ENCODE measurements at regions not wholly inside any gene's neighbourhood (a gene's known extent, or its start where the extent isn't known, plus 50 kb on each side); places are given as distances from the start of the nearest gene placed in this dataset.
"Not testable (repeated sequence)": the region's sequence is repeated elsewhere in the genome, so short reads cannot be mapped to it uniquely, and the experiment has no call there.

- H3K9me3 Mint-ChIP-seq, result peaks cover 0 to 6% (median 3%) of the 10 kb centered on the region in 7 donors
These were observed 771.6 kb upstream of the CA10 start for GRCh38 chr17:52930145-52930544.

GRCh38 chr17:52923658-52924057 lies 765.1 kb upstream of the CA10 start:
- DNase-seq, result no peak
- no peaks in the 10 kb centered on the region for H3K36me3 ChIP-seq (ENCODE audit: control insufficient read depth, insufficient read depth, low read length)

More at GRCh38 chr17:52930145-52930544, 771.6 kb upstream of the CA10 start:
- no peaks in the 10 kb centered on the region for H3K27me3 ChIP-seq (ENCODE audit: control insufficient read depth, insufficient read depth, low read length)
- Mint-ChIP-seq H3K4me3 (no peak overlapping the region), H3K36me3 (no peaks in the 10 kb centered on the region), H3K27me3 (no peaks in the 10 kb centered on the region), H3K4me1 (no peaks in the 10 kb centered on the region), H3K27ac (no peak overlapping the region)
- no peak for ATAC-seq (ENCODE audit: low read depth in 2 of 2)
- H3K27ac ChIP-seq (ENCODE audit: insufficient read depth, low read length, poor library complexity, severe bottlenecking), result no peak overlapping the region
- no peaks in the 10 kb centered on the region for H3K9me3 ChIP-seq (ENCODE audit: control insufficient read depth in 2 of 2, low read length in 2 of 2)
- H3K4me3 ChIP-seq (ENCODE audit: low read depth, low read length), result no peak overlapping the region
- DNase-seq, result no peak
- no peaks in the 10 kb centered on the region for H3K4me1 ChIP-seq (ENCODE audit: control insufficient read depth, insufficient read depth, low read length, poor library complexity, severe bottlenecking)
- no peaks in the 10 kb centered on the region for H3K36me3 ChIP-seq (ENCODE audit: control insufficient read depth, insufficient read depth, low read length)

GRCh38 chr17:52899235-52899634 lies 740.7 kb upstream of the CA10 start:
- no peaks in the 10 kb centered on the region for H3K27me3 Mint-ChIP-seq
- H3K36me3 Mint-ChIP-seq, result no peaks in the 10 kb centered on the region
- no peaks in the 10 kb centered on the region for H3K4me1 Mint-ChIP-seq

More at GRCh38 chr17:52923658-52924057, 765.1 kb upstream of the CA10 start:
- Histone ChIP-seq H3K27ac (ENCODE audit: insufficient read depth, low read length, poor library complexity, severe bottlenecking) (no peak overlapping the region), H3K27me3 (ENCODE audit: control insufficient read depth, insufficient read depth, low read length) (no peaks in the 10 kb centered on the region), H3K9me3 (ENCODE audit: control insufficient read depth in 2 of 2, low read length in 2 of 2) (no peaks in the 10 kb centered on the region), H3K4me3 (ENCODE audit: low read depth, low read length) (no peak overlapping the region), H3K4me1 (ENCODE audit: control insufficient read depth, insufficient read depth, low read length, poor library complexity, severe bottlenecking) (no peaks in the 10 kb centered on the region)
- Mint-ChIP-seq H3K27ac (no peak overlapping the region), H3K4me1 (no peaks in the 10 kb centered on the region), H3K36me3 (no peaks in the 10 kb centered on the region), H3K9me3 (peaks cover 0 to 8% (median 0%) of the 10 kb centered on the region in 7 donors), H3K4me3 (no peak overlapping the region), H3K27me3 (no peaks in the 10 kb centered on the region)
- ATAC-seq (ENCODE audit: low read depth in 2 of 2), result no peak

GRCh38 chr17:52895272-52895671 lies 736.8 kb upstream of the CA10 start:
- H3K4me3 Mint-ChIP-seq, result no peak overlapping the region
- ATAC-seq (ENCODE audit: low read depth in 2 of 2) (no peak), DNase-seq (no peak)
- Histone ChIP-seq H3K36me3 (ENCODE audit: control insufficient read depth, insufficient read depth, low read length) (no peaks in the 10 kb centered on the region), H3K4me3 (ENCODE audit: low read depth, low read length) (no peak overlapping the region), H3K4me1 (ENCODE audit: control insufficient read depth, insufficient read depth, low read length, poor library complexity, severe bottlenecking) (no peaks in the 10 kb centered on the region), H3K27me3 (ENCODE audit: control insufficient read depth, insufficient read depth, low read length) (no peaks in the 10 kb centered on the region), H3K27ac (ENCODE audit: insufficient read depth, low read length, poor library complexity, severe bottlenecking) (no peak overlapping the region), H3K9me3 (ENCODE audit: control insufficient read depth in 2 of 2, low read length in 2 of 2) (no peaks in the 10 kb centered on the region)
- peaks cover 0 to 7% (median 0%) of the 10 kb centered on the region in 7 donors for H3K9me3 Mint-ChIP-seq
- peaks cover 4% of the 10 kb centered on the region for H3K27me3 Mint-ChIP-seq
- no peaks in the 10 kb centered on the region for H3K4me1 Mint-ChIP-seq
- no peaks in the 10 kb centered on the region for H3K36me3 Mint-ChIP-seq
- H3K27ac Mint-ChIP-seq, result no peak overlapping the region

More at GRCh38 chr17:52899235-52899634, 740.7 kb upstream of the CA10 start:
- no peak overlapping the region for H3K4me3 Mint-ChIP-seq
- no peak for DNase-seq
- no peak overlapping the region for H3K27ac ChIP-seq (ENCODE audit: insufficient read depth, low read length, poor library complexity, severe bottlenecking)
- no peaks in the 10 kb centered on the region for H3K27me3 ChIP-seq (ENCODE audit: control insufficient read depth, insufficient read depth, low read length)
- H3K9me3 ChIP-seq (ENCODE audit: control insufficient read depth in 2 of 2, low read length in 2 of 2), result no peaks in the 10 kb centered on the region
- peaks cover 0 to 13% (median 0%) of the 10 kb centered on the region in 7 donors for H3K9me3 Mint-ChIP-seq
- H3K4me1 ChIP-seq (ENCODE audit: control insufficient read depth, insufficient read depth, low read length, poor library complexity, severe bottlenecking), result no peaks in the 10 kb centered on the region
- no peaks in the 10 kb centered on the region for H3K36me3 ChIP-seq (ENCODE audit: control insufficient read depth, insufficient read depth, low read length)
- H3K27ac Mint-ChIP-seq, result no peak overlapping the region
- H3K4me3 ChIP-seq (ENCODE audit: low read depth, low read length), result no peak overlapping the region
- no peak for ATAC-seq (ENCODE audit: low read depth in 2 of 2)

DNA sequence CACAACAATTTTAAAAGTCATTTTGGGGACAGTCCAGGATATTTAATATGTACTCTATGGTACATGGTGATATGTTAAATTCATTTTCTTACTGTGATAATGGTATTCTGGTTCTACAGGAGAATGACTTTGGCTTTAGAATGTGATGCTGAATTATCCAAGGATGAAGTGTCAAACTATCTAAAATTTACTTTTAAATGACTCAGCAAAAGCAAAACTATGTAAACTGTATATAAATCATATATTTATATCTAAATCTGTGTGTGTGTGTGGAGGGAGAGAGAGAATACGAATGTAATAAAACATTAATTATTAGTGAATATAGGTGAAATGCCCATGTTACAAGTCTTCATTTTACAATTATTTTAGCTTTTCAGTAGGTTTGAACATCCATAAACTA lies 733.8 kb upstream of the CA10 start:
- Mint-ChIP-seq H3K9me3 (peaks cover 0 to 4% (median 0%) of the 10 kb centered on the region in 7 donors), H3K4me1 (no peaks in the 10 kb centered on the region), H3K36me3 (no peaks in the 10 kb centered on the region), H3K4me3 (no peak overlapping the region), H3K27me3 (peaks cover 4% of the 10 kb centered on the region), H3K27ac (no peak overlapping the region)
- Histone ChIP-seq H3K4me1 (ENCODE audit: control insufficient read depth, insufficient read depth, low read length, poor library complexity, severe bottlenecking) (no peaks in the 10 kb centered on the region), H3K9me3 (ENCODE audit: control insufficient read depth in 2 of 2, low read length in 2 of 2) (no peaks in the 10 kb centered on the region), H3K36me3 (ENCODE audit: control insufficient read depth, insufficient read depth, low read length) (no peaks in the 10 kb centered on the region), H3K4me3 (ENCODE audit: low read depth, low read length) (no peak overlapping the region), H3K27ac (ENCODE audit: insufficient read depth, low read length, poor library complexity, severe bottlenecking) (no peak overlapping the region), H3K27me3 (ENCODE audit: control insufficient read depth, insufficient read depth, low read length) (no peaks in the 10 kb centered on the region)
- DNase-seq (no peak), ATAC-seq (ENCODE audit: low read depth in 2 of 2) (no peak)

DNA sequence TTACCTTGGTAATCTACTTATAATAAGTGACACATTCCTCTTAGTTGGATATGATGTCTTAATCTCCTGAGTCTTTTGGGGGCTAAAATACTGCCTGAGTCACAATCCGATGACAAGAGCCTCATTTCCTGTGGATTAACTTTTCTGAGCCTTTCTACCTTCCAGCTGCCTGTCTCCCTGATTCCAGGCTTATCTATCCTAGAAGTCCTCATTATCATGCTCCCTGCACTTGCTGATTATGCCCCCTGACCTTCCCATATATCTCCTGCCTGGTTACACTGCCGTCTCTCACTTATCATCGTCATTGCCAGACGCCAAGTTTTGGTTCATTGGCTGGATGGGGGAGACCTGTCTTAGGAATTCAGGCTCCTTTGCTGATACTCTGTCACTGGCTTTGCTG lies 727.4 kb upstream of the CA10 start:
- no peaks in the 10 kb centered on the region for H3K4me1 ChIP-seq (ENCODE audit: control insufficient read depth, insufficient read depth, low read length, poor library complexity, severe bottlenecking)
- no peak for DNase-seq
- Mint-ChIP-seq H3K4me1 (no peaks in the 10 kb centered on the region), H3K9me3 (peaks cover 0 to 8% (median 4%) of the 10 kb centered on the region in 7 donors), H3K27ac (no peak overlapping the region), H3K4me3 (no peak overlapping the region), H3K36me3 (no peaks in the 10 kb centered on the region), H3K27me3 (peaks cover 4% of the 10 kb centered on the region)
- H3K27me3 ChIP-seq (ENCODE audit: control insufficient read depth, insufficient read depth, low read length), result no peaks in the 10 kb centered on the region
- H3K36me3 ChIP-seq (ENCODE audit: control insufficient read depth, insufficient read depth, low read length), result no peaks in the 10 kb centered on the region
- H3K4me3 ChIP-seq (ENCODE audit: low read depth, low read length), result no peak overlapping the region
- ATAC-seq (ENCODE audit: low read depth in 2 of 2), result no peak
- no peaks in the 10 kb centered on the region for H3K9me3 ChIP-seq (ENCODE audit: control insufficient read depth in 2 of 2, low read length in 2 of 2)
- no peak overlapping the region for H3K27ac ChIP-seq (ENCODE audit: insufficient read depth, low read length, poor library complexity, severe bottlenecking)

GRCh38 chr17:52883907-52884491 lies 725.5 kb upstream of the CA10 start:
- H3K27me3 Mint-ChIP-seq; H3K36me3 Mint-ChIP-seq; H3K4me1 Mint-ChIP-seq; DNase-seq; ATAC-seq (ENCODE audit: low read depth in 2 of 2); H3K36me3 ChIP-seq (ENCODE audit: control insufficient read depth, insufficient read depth, low read length); H3K4me3 Mint-ChIP-seq; H3K27ac ChIP-seq (ENCODE audit: insufficient read depth, low read length, poor library complexity, severe bottlenecking); H3K4me3 ChIP-seq (ENCODE audit: low read depth, low read length); H3K4me1 ChIP-seq (ENCODE audit: control insufficient read depth, insufficient read depth, low read length, poor library complexity, severe bottlenecking); H3K9me3 ChIP-seq (ENCODE audit: control insufficient read depth in 2 of 2, low read length in 2 of 2); H3K9me3 Mint-ChIP-seq; H3K27me3 ChIP-seq (ENCODE audit: control insufficient read depth, insufficient read depth, low read length): not testable (repeated sequence)
- peak overlapping the region in 1 of 3 donors; percentile 38 for H3K27ac Mint-ChIP-seq

DNA sequence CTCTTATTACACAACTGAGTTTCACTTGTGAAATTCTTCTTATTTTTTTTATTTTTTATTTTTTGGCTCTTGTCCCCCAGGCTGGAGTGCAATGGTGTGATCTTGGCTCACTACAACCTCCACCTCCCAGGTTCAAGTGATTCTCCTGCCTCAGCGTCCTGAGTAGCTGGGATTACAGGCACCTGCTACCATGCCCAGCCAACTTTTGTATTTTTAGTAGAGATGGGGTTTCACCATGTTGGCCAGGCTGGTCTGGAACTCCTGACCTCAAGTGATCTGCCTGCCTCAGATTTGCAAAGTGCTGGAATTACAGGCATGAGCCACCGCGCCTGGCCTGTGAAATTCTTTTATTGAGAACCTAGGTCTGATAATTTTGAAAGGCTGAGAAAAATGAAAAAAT lies 688.3 kb upstream of the CA10 start:
- not testable (repeated sequence) for H3K27ac ChIP-seq (ENCODE audit: insufficient read depth, low read length, poor library complexity, severe bottlenecking); H3K27me3 Mint-ChIP-seq; H3K9me3 ChIP-seq (ENCODE audit: control insufficient read depth in 2 of 2, low read length in 2 of 2); H3K27me3 ChIP-seq (ENCODE audit: control insufficient read depth, insufficient read depth, low read length); H3K4me1 Mint-ChIP-seq; H3K4me3 ChIP-seq (ENCODE audit: low read depth, low read length); H3K4me3 Mint-ChIP-seq; DNase-seq; H3K36me3 Mint-ChIP-seq; ATAC-seq (ENCODE audit: low read depth in 2 of 2); H3K4me1 ChIP-seq (ENCODE audit: control insufficient read depth, insufficient read depth, low read length, poor library complexity, severe bottlenecking); H3K27ac Mint-ChIP-seq; H3K36me3 ChIP-seq (ENCODE audit: control insufficient read depth, insufficient read depth, low read length)
- H3K9me3 Mint-ChIP-seq, result peaks cover 0 to 13% (median 1%) of the 10 kb centered on the region in 7 donors

Measured in CD4-positive, CD25-positive, alpha-beta regulatory T cell (primary cell).